ENCODE measurements at regions not wholly inside any gene's neighbourhood (a gene's known extent, or its start where the extent isn't known, plus 50 kb on each side); places are given as distances from the start of the nearest gene placed in this dataset.

- TF ChIP-seq, protein P1, sequence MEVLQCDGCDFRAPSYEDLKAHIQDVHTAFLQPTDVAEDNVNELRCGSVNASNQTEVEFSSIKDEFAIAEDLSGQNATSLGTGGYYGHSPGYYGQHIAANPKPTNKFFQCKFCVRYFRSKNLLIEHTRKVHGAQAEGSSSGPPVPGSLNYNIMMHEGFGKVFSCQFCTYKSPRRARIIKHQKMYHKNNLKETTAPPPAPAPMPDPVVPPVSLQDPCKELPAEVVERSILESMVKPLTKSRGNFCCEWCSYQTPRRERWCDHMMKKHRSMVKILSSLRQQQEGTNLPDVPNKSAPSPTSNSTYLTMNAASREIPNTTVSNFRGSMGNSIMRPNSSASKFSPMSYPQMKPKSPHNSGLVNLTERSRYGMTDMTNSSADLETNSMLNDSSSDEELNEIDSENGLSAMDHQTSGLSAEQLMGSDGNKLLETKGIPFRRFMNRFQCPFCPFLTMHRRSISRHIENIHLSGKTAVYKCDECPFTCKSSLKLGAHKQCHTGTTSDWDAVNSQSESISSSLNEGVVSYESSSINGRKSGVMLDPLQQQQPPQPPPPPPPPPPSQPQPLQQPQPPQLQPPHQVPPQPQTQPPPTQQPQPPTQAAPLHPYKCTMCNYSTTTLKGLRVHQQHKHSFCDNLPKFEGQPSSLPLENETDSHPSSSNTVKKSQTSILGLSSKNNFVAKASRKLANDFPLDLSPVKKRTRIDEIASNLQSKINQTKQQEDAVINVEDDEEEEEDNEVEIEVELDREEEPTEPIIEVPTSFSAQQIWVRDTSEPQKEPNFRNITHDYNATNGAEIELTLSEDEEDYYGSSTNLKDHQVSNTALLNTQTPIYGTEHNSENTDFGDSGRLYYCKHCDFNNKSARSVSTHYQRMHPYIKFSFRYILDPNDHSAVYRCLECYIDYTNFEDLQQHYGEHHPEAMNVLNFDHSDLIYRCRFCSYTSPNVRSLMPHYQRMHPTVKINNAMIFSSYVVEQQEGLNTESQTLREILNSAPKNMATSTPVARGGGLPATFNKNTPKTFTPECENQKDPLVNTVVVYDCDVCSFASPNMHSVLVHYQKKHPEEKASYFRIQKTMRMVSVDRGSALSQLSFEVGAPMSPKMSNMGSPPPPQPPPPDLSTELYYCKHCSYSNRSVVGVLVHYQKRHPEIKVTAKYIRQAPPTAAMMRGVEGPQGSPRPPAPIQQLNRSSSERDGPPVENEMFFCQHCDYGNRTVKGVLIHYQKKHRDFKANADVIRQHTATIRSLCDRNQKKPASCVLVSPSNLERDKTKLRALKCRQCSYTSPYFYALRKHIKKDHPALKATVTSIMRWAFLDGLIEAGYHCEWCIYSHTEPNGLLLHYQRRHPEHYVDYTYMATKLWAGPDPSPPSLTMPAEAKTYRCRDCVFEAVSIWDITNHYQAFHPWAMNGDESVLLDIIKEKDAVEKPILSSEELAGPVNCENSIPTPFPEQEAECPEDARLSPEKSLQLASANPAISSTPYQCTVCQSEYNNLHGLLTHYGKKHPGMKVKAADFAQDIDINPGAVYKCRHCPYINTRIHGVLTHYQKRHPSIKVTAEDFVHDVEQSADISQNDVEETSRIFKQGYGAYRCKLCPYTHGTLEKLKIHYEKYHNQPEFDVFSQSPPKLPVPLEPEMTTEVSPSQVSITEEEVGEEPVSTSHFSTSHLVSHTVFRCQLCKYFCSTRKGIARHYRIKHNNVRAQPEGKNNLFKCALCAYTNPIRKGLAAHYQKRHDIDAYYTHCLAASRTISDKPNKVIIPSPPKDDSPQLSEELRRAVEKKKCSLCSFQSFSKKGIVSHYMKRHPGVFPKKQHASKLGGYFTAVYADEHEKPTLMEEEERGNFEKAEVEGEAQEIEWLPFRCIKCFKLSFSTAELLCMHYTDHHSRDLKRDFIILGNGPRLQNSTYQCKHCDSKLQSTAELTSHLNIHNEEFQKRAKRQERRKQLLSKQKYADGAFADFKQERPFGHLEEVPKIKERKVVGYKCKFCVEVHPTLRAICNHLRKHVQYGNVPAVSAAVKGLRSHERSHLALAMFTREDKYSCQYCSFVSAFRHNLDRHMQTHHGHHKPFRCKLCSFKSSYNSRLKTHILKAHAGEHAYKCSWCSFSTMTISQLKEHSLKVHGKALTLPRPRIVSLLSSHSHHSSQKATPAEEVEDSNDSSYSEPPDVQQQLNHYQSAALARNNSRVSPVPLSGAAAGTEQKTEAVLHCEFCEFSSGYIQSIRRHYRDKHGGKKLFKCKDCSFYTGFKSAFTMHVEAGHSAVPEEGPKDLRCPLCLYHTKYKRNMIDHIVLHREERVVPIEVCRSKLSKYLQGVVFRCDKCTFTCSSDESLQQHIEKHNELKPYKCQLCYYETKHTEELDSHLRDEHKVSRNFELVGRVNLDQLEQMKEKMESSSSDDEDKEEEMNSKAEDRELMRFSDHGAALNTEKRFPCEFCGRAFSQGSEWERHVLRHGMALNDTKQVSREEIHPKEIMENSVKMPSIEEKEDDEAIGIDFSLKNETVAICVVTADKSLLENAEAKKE (CRISPR knock-in tag; IDR thresholded peaks at IDR 0.05) = no peak
- TF ChIP-seq ZNF114 (CRISPR knock-in tag; IDR thresholded peaks at IDR 0.05) = no peak
- TF ChIP-seq, protein P2, sequence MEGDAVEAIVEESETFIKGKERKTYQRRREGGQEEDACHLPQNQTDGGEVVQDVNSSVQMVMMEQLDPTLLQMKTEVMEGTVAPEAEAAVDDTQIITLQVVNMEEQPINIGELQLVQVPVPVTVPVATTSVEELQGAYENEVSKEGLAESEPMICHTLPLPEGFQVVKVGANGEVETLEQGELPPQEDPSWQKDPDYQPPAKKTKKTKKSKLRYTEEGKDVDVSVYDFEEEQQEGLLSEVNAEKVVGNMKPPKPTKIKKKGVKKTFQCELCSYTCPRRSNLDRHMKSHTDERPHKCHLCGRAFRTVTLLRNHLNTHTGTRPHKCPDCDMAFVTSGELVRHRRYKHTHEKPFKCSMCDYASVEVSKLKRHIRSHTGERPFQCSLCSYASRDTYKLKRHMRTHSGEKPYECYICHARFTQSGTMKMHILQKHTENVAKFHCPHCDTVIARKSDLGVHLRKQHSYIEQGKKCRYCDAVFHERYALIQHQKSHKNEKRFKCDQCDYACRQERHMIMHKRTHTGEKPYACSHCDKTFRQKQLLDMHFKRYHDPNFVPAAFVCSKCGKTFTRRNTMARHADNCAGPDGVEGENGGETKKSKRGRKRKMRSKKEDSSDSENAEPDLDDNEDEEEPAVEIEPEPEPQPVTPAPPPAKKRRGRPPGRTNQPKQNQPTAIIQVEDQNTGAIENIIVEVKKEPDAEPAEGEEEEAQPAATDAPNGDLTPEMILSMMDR (conservative IDR thresholded peaks at IDR 0.05; ENCODE audit: low read depth in 2 of 2) = no peak
These were observed 188.9 kb downstream of the SH3BP4 start (continued) for GRCh38 chr2:235140801-235141081.

DNA sequence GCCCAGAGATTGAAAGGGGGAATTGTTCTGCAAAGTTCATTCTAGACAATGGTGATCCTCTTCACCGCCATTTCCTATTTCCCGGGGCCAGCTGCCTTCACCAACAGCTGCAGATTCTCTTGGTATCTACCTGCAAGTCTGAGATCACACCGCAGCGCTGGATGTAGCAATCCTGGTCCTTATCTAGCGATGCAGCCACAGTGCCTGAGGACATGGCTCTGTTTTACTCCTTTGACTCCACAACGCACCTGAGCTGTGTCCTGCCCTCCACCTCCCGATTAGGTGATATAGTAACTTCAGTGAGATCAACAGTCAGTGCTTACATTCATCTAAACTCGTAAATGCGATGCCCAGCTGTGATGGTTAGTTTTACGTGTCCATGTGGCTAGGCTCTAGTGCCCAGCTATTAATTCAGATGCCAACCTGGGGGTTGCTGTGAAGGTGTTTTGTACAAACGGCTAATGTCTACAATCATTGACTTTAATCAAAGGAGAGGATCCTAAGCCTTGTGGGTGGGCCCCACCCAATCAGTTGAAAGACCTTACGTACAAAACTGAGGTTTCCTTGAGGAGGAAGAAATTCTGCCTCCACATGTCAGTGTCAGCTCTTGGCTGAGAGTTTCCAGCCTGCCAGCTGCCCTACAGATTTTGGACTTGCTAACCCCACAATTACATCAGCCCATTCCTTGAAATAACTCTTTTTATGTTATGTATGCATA lies 189.8 kb downstream of the SH3BP4 start:
- no peak for DNase-seq (ENCODE audit: low spot score)
- H3F3A ChIP-seq (replicated peaks; ENCODE audit: low read depth) = no peaks in the 10 kb centered on the region
- H4K20me1 ChIP-seq (replicated peaks; ENCODE audit: insufficient read depth) = no peaks in the 10 kb centered on the region
- H3K4me3 Mint-ChIP-seq = no peak overlapping the region
- H3K27me3 ChIP-seq (ENCODE audit: insufficient read depth) = no peaks in the 10 kb centered on the region
- H3K27ac Mint-ChIP-seq = no peak overlapping the region
- no peaks in the 10 kb centered on the region for H3K36me3 Mint-ChIP-seq (ENCODE audit: low read depth)
- H3K4me1 ChIP-seq (ENCODE audit: insufficient read depth) = peaks cover 4% of the 10 kb centered on the region; the same call in 1 of the 2 replicates
- H3K4me1 Mint-ChIP-seq = peaks cover 5% of the 10 kb centered on the region
- H3K79me2 ChIP-seq (replicated peaks; ENCODE audit: insufficient read depth) = no peaks in the 10 kb centered on the region
- H3K27ac ChIP-seq (ENCODE audit: low read depth) = no peak overlapping the region
- H2AFZ ChIP-seq = no peak overlapping the region
- no peak for ATAC-seq
- H3K4me3 ChIP-seq = no peak overlapping the region
- H3K4me2 ChIP-seq = no peak overlapping the region
- no peaks in the 10 kb centered on the region for H3K36me3 ChIP-seq (ENCODE audit: insufficient read depth)
- peaks cover 5% of the 10 kb centered on the region for H3K27me3 Mint-ChIP-seq (ENCODE audit: insufficient read depth, low read depth, poor library complexity)
- no peaks in the 10 kb centered on the region for H3K9me2 ChIP-seq (ENCODE audit: insufficient read depth)
- H3K9me3 Mint-ChIP-seq = no peaks in the 10 kb centered on the region
- TF ChIP-seq EZH2phosphoT487 (IDR thresholded peaks at IDR 0.05; ENCODE audit: unreplicated experiment) (no peak), STAT1 (IDR thresholded peaks at IDR 0.05; ENCODE audit: unreplicated experiment) (no peak), EZH2 (IDR thresholded peaks at IDR 0.05; ENCODE audit: low read depth, unreplicated experiment) (no peak), NANOG (IDR thresholded peaks at IDR 0.05; ENCODE audit: borderline replicate concordance) (no peak), ZNF331 (CRISPR knock-in tag; IDR thresholded peaks at IDR 0.05; ENCODE audit: low read depth) (no peak)
- TF ChIP-seq, protein P1 (CRISPR knock-in tag; IDR thresholded peaks at IDR 0.05) = no peak

All from GM23338 (cell line).